NCI-H748 treated with DMSO at 0.1 percent for 48 hours (cell line): ENCODE measurements at regions not wholly inside any gene's neighbourhood (a gene's known extent, or its start where the extent isn't known, plus 50 kb on each side); places are given as distances from the start of the nearest gene placed in this dataset.

Experiments used
- DNase-seq: peaks from one replicate; lab custom pipeline; 2025; lab: John Stamatoyannopoulos, UW

- DNase-seq, result no peak
Observed at GRCh38 chr3:181609030-181609767, 102.5 kb upstream of the SOX2 start.

GRCh38 chr3:181604267-181604666 is 107.5 kb upstream of the SOX2 start:
- no peak for DNase-seq

- no peak for DNase-seq
Observed at GRCh38 chr3:181596126-181596525, 115.6 kb upstream of the SOX2 start.

GRCh38 chr3:181590939-181591338 is 120.8 kb upstream of the SOX2 start:
- peak; percentile 26 for DNase-seq

- DNase-seq, result no peak
Observed at GRCh38 chr3:181582619-181583018, 129.1 kb upstream of the SOX2 start.

GRCh38 chr3:181581656-181582055 is 130.1 kb upstream of the SOX2 start:
- no peak for DNase-seq

- DNase-seq, result no peak
Observed at GRCh38 chr3:181578743-181579142, 133.0 kb upstream of the SOX2 start.

GRCh38 chr3:181572432-181572831 is 139.3 kb upstream of the SOX2 start:
- DNase-seq, result no peak

GRCh38 chr3:181570472-181570871 is 141.3 kb upstream of the SOX2 start:
- no peak for DNase-seq

GRCh38 chr3:181569356-181569940 is 142.3 kb upstream of the SOX2 start:
- DNase-seq, result no peak

GRCh38 chr3:181568693-181569092 is 143.0 kb upstream of the SOX2 start:
- no peak for DNase-seq

GRCh38 chr3:181568248-181568647 is 143.5 kb upstream of the SOX2 start:
- no peak for DNase-seq

GRCh38 chr3:181567311-181568075 is 144.2 kb upstream of the SOX2 start:
- no peak for DNase-seq

- no peak for DNase-seq
Observed at GRCh38 chr3:181565416-181565815, 146.3 kb upstream of the SOX2 start.

GRCh38 chr3:181564222-181564621 is 147.5 kb upstream of the SOX2 start:
- DNase-seq, result no peak

GRCh38 chr3:181561139-181562031 is 150.3 kb upstream of the SOX2 start:
- DNase-seq, result peak; percentile 53

- DNase-seq, result no peak
Observed at GRCh38 chr3:181558870-181559269, 152.9 kb upstream of the SOX2 start.

- no peak for DNase-seq
Observed at GRCh38 chr3:181555681-181556080, 156.0 kb upstream of the SOX2 start.

- DNase-seq, result no peak
Observed at GRCh38 chr3:181554233-181554765, 157.4 kb upstream of the SOX2 start.

- no peak for DNase-seq
Observed at GRCh38 chr3:181549266-181549665, 162.5 kb upstream of the SOX2 start.

GRCh38 chr3:181541414-181541813 is 170.3 kb upstream of the SOX2 start:
- DNase-seq, result no peak

- no peak for DNase-seq
Observed at GRCh38 chr3:181534781-181535221, 176.9 kb upstream of the SOX2 start.
